HG03571 (cell line): ENCODE measurements at regions not wholly inside any gene's neighbourhood (a gene's known extent, or its start where the extent isn't known, plus 50 kb on each side); places are given as distances from the start of the nearest gene placed in this dataset.
"Not testable (repeated sequence)": the region's sequence is repeated elsewhere in the genome, so short reads cannot be mapped to it uniquely, and the experiment has no call there.

Experiments
- ATAC-seq: cut with Tn5 transposase; IDR thresholded peaks from one replicate; pipeline ENCODE4 v1.9.1; 2021; ENCODE audit not compliant: unreplicated experiment

GRCh38 chr20:17873410-17874270 is 95.0 kb downstream of the SNX5 start:
- ATAC-seq = no peak

GRCh38 chr20:17872959-17873358 is 95.6 kb downstream of the SNX5 start:
- no peak for ATAC-seq

GRCh38 chr20:17872434-17872833 is 96.2 kb downstream of the SNX5 start:
- no peak for ATAC-seq

DNA sequence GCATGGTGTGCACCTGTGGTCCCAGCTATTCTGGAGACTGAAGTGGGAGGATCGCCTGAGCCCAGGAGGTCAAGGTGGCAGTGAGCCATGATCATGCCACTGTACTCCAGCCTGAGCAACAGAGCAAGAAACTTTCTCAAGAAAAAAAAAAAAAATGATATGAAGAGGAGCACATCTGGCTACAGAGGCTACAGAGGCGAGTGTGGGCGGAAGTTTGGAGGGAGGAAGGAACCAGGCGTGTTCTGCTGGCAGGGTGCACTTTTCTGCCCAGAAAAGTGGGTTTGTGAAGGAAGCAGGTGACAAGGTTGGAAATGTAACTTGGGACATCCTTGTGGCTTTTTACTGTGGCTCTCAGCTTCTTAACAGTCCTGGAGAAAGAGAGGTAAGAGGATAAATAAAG is 96.7 kb downstream of the SNX5 start:
- ATAC-seq = no peak

- no peak for ATAC-seq
These were observed 97.4 kb downstream of the SNX5 start for GRCh38 chr20:17871181-17871580.

DNA sequence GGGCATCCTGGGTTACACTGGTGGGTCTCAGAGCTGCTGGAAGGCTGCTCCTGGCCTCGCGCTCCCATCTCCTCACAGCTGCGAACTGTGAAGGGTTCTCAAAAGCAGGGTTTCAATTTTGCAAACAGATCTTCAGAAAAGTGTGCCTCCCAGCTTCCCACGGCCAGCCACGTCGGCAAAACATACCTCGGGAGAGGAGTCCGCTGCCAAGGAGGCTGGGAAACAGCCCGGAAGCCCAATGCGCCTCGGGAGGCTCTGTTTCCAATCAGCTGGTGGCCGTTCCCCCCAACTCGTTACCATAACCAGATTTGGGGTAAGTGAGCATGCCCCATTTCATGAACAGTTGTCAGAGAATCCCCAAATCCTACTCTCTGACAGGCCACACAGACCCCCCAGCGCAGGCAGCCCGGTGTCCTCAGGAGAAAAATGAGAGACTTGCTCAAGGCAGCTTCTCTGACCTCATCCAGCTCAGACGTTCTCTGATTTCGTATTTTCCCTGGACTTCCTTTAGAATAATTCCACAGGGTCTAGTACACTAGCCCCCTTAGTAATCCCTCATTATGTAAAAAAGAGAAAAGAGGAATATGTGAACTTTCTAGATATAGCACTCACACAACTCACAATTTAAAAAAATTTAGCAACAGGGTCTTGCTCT is 98.4 kb downstream of the SNX5 start:
- ATAC-seq = no peak

- no peak for ATAC-seq
These were observed 99.1 kb downstream of the SNX5 start for GRCh38 chr20:17869295-17869994.

- ATAC-seq = no peak
These were observed 99.8 kb downstream of the SNX5 start for GRCh38 chr20:17868700-17869231.

DNA sequence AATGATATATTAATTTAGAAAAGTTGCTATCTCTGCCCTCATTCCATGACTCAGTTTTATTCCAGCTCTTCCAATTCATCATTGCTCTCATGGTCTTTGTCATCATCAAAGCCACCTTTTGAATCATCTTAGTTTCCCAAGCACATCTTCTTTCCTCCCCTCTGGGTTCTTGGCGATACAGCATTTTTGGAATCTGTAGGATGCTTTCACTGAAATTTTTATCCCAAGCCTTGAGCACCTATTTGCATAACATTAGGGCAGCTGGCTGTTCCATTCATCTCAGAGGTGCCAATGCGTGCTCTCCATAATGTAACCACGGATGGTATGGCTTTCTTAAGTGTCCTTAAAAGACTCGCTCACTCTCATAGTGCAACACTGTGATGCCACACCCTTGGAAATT is 100.4 kb downstream of the SNX5 start:
- ATAC-seq = no peak

DNA sequence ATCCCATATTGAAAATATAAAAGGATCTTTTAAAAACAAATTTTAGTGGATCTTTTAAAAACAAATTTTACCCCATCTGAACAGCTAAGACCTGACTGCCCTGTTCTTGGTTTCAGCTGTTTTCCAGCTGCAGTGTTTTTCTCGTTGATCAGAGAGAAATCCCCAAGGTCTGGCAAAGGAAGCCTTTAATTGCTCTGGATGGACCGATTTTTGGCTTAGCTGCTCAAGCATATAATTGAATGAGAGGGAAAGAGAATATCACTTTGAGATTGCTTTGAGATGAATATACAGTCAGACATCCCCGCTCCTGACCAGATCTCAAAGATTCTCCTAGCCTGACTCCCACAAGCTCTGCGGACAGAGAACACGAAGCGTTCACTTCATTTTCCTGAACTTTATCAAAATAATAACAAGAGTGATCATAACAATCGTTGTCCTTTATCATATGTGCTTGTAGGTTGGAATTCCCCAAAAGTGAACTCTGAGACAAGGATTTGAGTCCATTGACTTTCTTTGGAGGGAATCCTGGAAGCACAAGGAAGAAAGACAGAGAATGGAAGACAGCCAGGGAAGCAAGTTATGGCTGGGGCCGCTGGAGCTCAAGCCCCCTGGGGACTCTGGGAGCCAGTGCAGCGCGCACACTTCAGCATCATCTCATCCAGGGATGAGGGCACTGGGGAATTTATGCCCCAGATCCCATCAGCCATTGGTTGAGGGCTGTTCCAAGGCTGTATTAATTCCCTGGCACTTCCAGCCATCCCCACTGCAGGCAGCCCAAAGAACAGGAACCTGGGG is 101.3 kb downstream of the SNX5 start:
- no peak for ATAC-seq

DNA sequence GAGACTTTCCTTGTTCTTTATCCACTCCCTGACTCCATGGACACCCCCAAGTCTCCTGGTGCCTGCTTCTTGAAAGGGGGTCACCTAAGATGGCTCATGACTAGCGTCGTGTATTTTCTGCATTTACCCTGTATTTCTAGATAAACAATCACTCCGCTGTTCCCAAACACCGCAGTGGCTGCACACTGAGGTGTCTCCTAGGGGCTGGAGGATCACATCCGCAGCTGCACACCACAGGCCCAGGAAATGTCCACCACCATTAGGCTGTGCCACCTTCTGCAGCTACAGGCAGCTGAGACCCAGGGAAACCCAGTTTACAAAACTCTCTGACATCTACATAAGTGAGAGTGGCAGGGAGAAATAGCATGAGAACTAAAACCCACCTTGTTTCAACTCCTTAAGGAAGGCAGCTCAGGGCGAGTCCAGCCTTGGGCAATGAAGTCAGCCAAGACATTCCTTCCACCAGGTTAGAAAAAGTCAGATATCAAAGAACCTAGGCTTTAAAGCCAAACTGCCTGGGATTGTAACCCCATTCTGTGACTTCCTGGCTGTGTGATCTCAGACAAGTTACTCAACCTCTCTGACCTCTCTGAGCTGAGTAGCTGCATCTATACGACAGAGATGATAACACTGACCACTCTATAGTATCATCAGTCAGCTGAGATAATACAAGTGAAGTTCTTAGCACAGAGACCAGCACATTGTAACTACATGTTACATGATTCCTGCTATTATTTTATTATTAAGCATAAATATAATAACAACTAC is 102.2 kb downstream of the SNX5 start:
- ATAC-seq = no peak

- no peak for ATAC-seq
These were observed 104.9 kb downstream of the SNX5 start for GRCh38 chr20:17863577-17864292.

- no peak for ATAC-seq
These were observed 105.4 kb downstream of the SNX5 start for GRCh38 chr20:17863209-17863576.

DNA sequence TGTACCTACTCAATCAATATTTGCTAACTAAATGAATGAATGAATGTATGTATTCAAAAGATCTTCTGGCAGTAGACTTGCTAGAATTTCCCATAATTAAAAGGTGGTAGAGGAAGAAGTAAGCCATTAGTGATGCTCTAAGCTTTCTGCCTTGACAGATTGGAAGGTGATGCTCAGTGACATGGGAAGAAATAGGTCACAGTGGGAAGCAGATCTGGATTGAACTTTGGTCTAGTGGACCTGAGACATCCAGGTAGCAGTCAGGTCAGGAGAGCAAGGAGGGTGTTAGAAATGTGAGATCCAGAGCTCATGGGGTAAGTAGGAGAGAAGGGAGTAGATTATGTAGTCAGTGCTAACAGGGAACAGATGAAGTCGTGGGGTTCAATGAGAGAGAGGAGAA is 106.4 kb downstream of the SNX5 start:
- ATAC-seq = no peak

- not testable (repeated sequence) for ATAC-seq
These were observed 107.0 kb downstream of the SNX5 start for GRCh38 chr20:17861620-17862019.

GRCh38 chr20:17860301-17861197 is 108.0 kb downstream of the SNX5 start:
- no peak for ATAC-seq

GRCh38 chr20:17859616-17860232 is 108.9 kb downstream of the SNX5 start:
- ATAC-seq = no peak

DNA sequence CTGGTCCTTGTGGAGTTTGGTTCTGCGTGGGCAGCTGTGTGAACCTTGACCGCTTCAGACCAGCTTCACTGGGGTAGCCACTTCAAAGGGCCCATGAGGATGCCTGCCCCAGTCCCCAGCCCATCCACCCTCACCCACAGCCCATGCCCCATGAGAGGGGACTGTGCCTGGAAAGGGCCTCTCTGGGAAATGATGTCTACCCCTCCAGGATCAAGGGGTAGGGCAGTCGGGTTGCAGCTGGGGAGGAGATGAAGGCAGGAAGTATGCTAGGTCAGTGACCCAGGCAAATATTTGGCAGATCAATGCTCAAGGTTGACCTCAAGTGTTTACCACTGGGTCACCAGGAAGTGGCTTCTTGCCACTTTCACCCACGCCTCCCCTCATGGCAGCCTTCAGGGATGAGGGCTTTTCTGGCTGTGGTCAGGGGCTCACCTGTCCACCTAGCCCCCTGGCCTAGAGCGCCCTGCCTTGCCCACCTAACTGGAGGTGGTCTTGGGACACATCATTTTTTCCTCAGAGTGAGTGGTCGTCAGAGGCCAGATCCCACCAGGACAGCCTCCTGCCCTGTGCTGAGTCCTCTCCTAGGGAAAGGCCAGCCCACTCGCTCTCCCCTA is 109.5 kb downstream of the SNX5 start:
- ATAC-seq = no peak
